ENCODE measurements at regions not wholly inside any gene's neighbourhood (a gene's known extent, or its start where the extent isn't known, plus 50 kb on each side); places are given as distances from the start of the nearest gene placed in this dataset.
A peak's percentile ranks its signal among the peaks of the same experiment; 100 is the strongest.

DNA sequence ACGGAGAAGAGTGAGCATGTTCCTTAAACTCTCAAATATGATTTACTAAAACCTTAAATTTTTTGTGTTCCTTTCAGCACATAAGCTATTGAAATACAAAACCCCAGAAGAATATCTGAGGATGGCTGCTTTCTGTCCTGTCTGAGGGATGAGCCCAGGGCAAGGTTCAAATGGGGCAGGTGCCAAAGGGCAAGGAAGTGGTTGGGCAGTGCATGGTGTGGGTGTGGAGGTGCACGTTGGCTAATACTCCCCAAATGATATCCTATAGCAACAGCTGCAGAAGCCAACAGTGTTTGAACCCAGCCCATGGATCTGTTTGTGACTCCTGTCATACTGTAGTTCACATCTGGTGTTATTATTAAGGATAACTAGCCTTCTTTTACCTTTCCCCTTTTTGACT, 183.0 kb downstream of the CDCA7 start:
- no peaks in the 10 kb centered on the region for H3K4me1 ChIP-seq (ENCODE audit: control insufficient read depth in 2 of 2, insufficient read depth in 2 of 2, low read length in 2 of 2)

GRCh38 chr2:173539615-173540014, 184.9 kb downstream of the CDCA7 start:
- Mint-ChIP-seq H3K9me3 (peaks cover 0 to 5% (median 2%) of the 10 kb centered on the region in 11 donors), H3K27me3 (peaks cover 11 to 37% (median 24%) of the 10 kb centered on the region in 5 donors), H3K4me1 (no peaks in the 10 kb centered on the region), H3K36me3 (no peaks in the 10 kb centered on the region), H3K27ac (no peak overlapping the region), H3K4me3 (no peak overlapping the region)
- DNase-seq = no peak
- Histone ChIP-seq H3K27me3 (ENCODE audit: control insufficient read depth in 2 of 2, insufficient read depth in 2 of 2, low read length in 2 of 2) (peaks cover 0 to 3% of the 10 kb centered on the region in 2 donors), H3K4me3 (ENCODE audit: low read length) (no peak overlapping the region), H3K36me3 (ENCODE audit: control insufficient read depth in 2 of 3, insufficient read depth in 3 of 3, low read length in 3 of 3) (no peaks in the 10 kb centered on the region), H3K4me1 (ENCODE audit: control insufficient read depth in 2 of 2, insufficient read depth in 2 of 2, low read length in 2 of 2) (no peaks in the 10 kb centered on the region), H3K27ac (ENCODE audit: low read depth, low read length) (no peak overlapping the region), H3K9me3 (ENCODE audit: control insufficient read depth in 2 of 3, low read length in 3 of 3) (no peaks in the 10 kb centered on the region)
- intact Hi-C loops (cut with micrococcal nuclease) = no loop called here
- POLR2A ChIA-PET = interaction anchor here (0.7 kb wide), 1 partner anchor 186 kb away, joined by 3 read pairs; no protein-coding TSS in a partner anchor
- ATAC-seq = no peak
- CTCF ChIA-PET = no interaction called here

More for the DNA sequence above, 183.0 kb downstream of the CDCA7 start:
- Mint-ChIP-seq H3K27ac (no peak overlapping the region), H3K9me3 (peaks cover 0 to 20% (median 7%) of the 10 kb centered on the region in 11 donors), H3K36me3 (no peaks in the 10 kb centered on the region), H3K27me3 (peaks cover 12 to 42% (median 32%) of the 10 kb centered on the region in 5 donors), H3K4me1 (no peaks in the 10 kb centered on the region), H3K4me3 (no peak overlapping the region)
- intact Hi-C loops (cut with micrococcal nuclease) = no loop called here
- H3K4me3 ChIP-seq (ENCODE audit: low read length) = no peak overlapping the region
- ATAC-seq = no peak
- no peaks in the 10 kb centered on the region for H3K9me3 ChIP-seq (ENCODE audit: control insufficient read depth in 2 of 3, low read length in 3 of 3)
- CTCF ChIA-PET = no interaction called here
- no peaks in the 10 kb centered on the region for H3K36me3 ChIP-seq (ENCODE audit: control insufficient read depth in 2 of 3, insufficient read depth in 3 of 3, low read length in 3 of 3)
- DNase-seq = no peak
- POLR2A ChIA-PET = no interaction called here
- no peak overlapping the region for H3K27ac ChIP-seq (ENCODE audit: low read depth, low read length)
- H3K27me3 ChIP-seq (ENCODE audit: control insufficient read depth in 2 of 2, insufficient read depth in 2 of 2, low read length in 2 of 2) = peaks cover 0 to 3% of the 10 kb centered on the region in 2 donors

DNA sequence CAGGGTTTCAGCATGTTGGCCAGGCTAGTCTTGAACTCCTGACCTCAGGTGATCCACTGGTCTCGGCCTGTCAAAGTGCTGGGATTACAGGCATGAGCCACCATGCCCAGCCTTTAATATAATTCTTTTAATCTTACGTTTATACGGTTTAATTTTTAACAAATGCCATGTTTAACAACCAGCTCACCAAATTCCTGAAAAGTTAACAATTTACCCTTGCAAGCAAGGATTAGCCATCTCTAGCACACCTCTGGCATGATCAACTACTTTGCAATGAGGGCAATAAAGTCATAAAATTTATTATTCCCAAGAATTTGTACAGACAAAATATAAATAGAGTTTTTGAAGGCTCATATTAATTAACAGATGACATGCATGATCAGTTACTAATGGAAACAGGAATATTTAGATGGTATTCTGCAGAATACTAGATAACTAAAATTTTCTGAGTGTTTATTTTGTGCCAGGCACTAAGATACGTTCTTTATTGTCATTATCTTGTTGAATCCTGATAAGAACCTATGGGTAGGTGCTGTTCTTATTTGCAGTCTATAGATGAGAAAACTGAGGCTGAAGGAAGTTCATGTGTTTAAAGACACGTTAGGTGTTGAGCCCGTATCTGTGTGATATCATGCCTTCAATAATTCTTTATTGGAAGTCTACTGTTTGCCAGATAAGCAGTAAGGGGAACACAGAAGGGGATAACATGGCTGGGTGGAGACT, 190.1 kb downstream of the CDCA7 start:
- peaks cover 0 to 3% (median 0%) of the 10 kb centered on the region in 7 donors for H3K4me1 Mint-ChIP-seq
- H3K27me3 Mint-ChIP-seq = peaks cover 13 to 31% (median 26%) of the 10 kb centered on the region in 5 donors
- no peaks in the 10 kb centered on the region for H3K4me1 ChIP-seq (ENCODE audit: control insufficient read depth in 2 of 2, insufficient read depth in 2 of 2, low read length in 2 of 2)
- H3K4me3 Mint-ChIP-seq = no peak overlapping the region
- peaks cover 0 to 4% (median 0%) of the 10 kb centered on the region in 11 donors for H3K9me3 Mint-ChIP-seq
- H3K4me3 ChIP-seq (ENCODE audit: low read length) = no peak overlapping the region
- intact Hi-C loops (cut with micrococcal nuclease) = no loop called here
- no peaks in the 10 kb centered on the region for H3K9me3 ChIP-seq (ENCODE audit: control insufficient read depth in 2 of 3, low read length in 3 of 3)
- CTCF ChIA-PET = no interaction called here
- no peaks in the 10 kb centered on the region for H3K36me3 Mint-ChIP-seq
- no peak for ATAC-seq
- POLR2A ChIA-PET = no interaction called here
- H3K27ac ChIP-seq (ENCODE audit: low read depth, low read length) = no peak overlapping the region
- H3K27me3 ChIP-seq (ENCODE audit: control insufficient read depth in 2 of 2, insufficient read depth in 2 of 2, low read length in 2 of 2) = no peaks in the 10 kb centered on the region
- DNase-seq = no peak
- no peaks in the 10 kb centered on the region for H3K36me3 ChIP-seq (ENCODE audit: control insufficient read depth in 2 of 3, insufficient read depth in 3 of 3, low read length in 3 of 3)
- no peak overlapping the region for H3K27ac Mint-ChIP-seq

DNA sequence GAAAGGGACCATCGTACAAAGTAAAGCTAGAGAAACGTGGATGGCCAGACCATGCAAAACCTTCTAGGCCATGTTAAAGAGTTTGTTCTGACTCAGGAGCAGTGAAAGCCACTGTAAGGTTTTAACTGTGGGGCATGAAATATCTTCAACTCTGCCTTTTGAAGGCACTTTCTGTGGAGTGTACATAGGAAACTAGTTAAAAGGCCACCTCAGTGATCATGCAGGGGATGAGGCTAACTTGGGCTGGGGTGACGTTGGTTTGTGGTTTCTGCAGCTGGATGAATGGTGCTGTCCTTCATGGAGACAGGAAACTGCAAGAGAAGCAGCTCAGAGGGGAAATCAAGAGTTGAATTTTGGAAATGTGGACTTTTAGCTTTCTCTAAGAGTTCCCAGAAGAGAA, 190.7 kb downstream of the CDCA7 start:
- intact Hi-C loops (cut with micrococcal nuclease) = no loop called here
- Mint-ChIP-seq H3K4me3 (no peak overlapping the region), H3K27ac (no peak overlapping the region), H3K27me3 (peaks cover 9 to 33% (median 24%) of the 10 kb centered on the region in 5 donors), H3K9me3 (peaks cover 0 to 6% (median 0%) of the 10 kb centered on the region in 11 donors), H3K4me1 (peaks cover 0 to 3% (median 0%) of the 10 kb centered on the region in 7 donors), H3K36me3 (no peaks in the 10 kb centered on the region)
- H3K4me1 ChIP-seq (ENCODE audit: control insufficient read depth in 2 of 2, insufficient read depth in 2 of 2, low read length in 2 of 2) = no peaks in the 10 kb centered on the region
- DNase-seq (no peak), ATAC-seq (no peak)
- ChIA-PET CTCF (no interaction called here), POLR2A (no interaction called here)
- H3K36me3 ChIP-seq (ENCODE audit: control insufficient read depth in 2 of 3, insufficient read depth in 3 of 3, low read length in 3 of 3) = no peaks in the 10 kb centered on the region
- H3K4me3 ChIP-seq (ENCODE audit: low read length) = no peak overlapping the region
- H3K27ac ChIP-seq (ENCODE audit: low read depth, low read length) = no peak overlapping the region
- H3K27me3 ChIP-seq (ENCODE audit: control insufficient read depth in 2 of 2, insufficient read depth in 2 of 2, low read length in 2 of 2) = no peaks in the 10 kb centered on the region
- H3K9me3 ChIP-seq (ENCODE audit: control insufficient read depth in 2 of 3, low read length in 3 of 3) = no peaks in the 10 kb centered on the region

DNA sequence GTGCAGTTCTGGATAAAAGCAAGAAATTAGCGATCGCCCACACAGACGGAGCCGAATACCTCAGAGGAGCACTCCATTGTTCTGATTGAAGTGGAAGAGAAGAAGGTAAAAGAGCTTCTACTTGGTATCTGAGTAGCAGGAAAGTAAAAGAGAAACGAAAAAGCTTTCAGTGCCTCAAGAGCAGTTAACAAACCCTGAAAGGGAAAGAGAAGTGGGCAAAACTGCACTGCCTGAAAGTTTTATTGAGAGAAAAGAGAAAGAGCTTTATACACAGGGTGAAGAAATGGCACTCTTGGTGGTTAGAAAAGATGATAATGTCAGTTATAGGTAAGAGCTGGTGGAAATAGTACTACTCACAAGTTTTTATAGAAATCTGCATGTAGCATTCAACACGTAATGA, 192.8 kb downstream of the CDCA7 start:
- no peak for DNase-seq
- Histone ChIP-seq H3K27me3 (ENCODE audit: control insufficient read depth in 2 of 2, insufficient read depth in 2 of 2, low read length in 2 of 2) (no peaks in the 10 kb centered on the region), H3K4me3 (ENCODE audit: low read length) (no peak overlapping the region), H3K9me3 (ENCODE audit: control insufficient read depth in 2 of 3, low read length in 3 of 3) (no peaks in the 10 kb centered on the region), H3K4me1 (ENCODE audit: control insufficient read depth in 2 of 2, insufficient read depth in 2 of 2, low read length in 2 of 2) (no peaks in the 10 kb centered on the region), H3K27ac (ENCODE audit: low read depth, low read length) (no peak overlapping the region), H3K36me3 (ENCODE audit: control insufficient read depth in 2 of 3, insufficient read depth in 3 of 3, low read length in 3 of 3) (no peaks in the 10 kb centered on the region)
- Mint-ChIP-seq H3K36me3 (no peaks in the 10 kb centered on the region), H3K4me3 (no peak overlapping the region), H3K27me3 (peaks cover 21 to 44% (median 30%) of the 10 kb centered on the region in 5 donors), H3K4me1 (peaks cover 0 to 3% (median 0%) of the 10 kb centered on the region in 7 donors), H3K9me3 (peaks cover 0 to 14% (median 2%) of the 10 kb centered on the region in 11 donors), H3K27ac (peak overlapping the region in 1 of 9 donors; percentile 39)
- intact Hi-C loops (cut with micrococcal nuclease) = no loop called here
- ChIA-PET CTCF (no interaction called here), POLR2A (no interaction called here)
- no peak for ATAC-seq

GRCh38 chr2:173550143-173550542, 195.5 kb downstream of the CDCA7 start:
- Mint-ChIP-seq H3K4me3 (no peak overlapping the region), H3K9me3 (peaks cover 0 to 14% (median 2%) of the 10 kb centered on the region in 11 donors), H3K4me1 (peaks cover 0 to 3% (median 0%) of the 10 kb centered on the region in 7 donors), H3K27ac (no peak overlapping the region), H3K36me3 (no peaks in the 10 kb centered on the region), H3K27me3 (peaks cover 23 to 42% (median 26%) of the 10 kb centered on the region in 5 donors)
- DNase-seq (no peak), ATAC-seq (no peak)
- no peaks in the 10 kb centered on the region for H3K27me3 ChIP-seq (ENCODE audit: control insufficient read depth in 2 of 2, insufficient read depth in 2 of 2, low read length in 2 of 2)
- no peak overlapping the region for H3K4me3 ChIP-seq (ENCODE audit: low read length)
- no peaks in the 10 kb centered on the region for H3K9me3 ChIP-seq (ENCODE audit: control insufficient read depth in 2 of 3, low read length in 3 of 3)
- H3K36me3 ChIP-seq (ENCODE audit: control insufficient read depth in 2 of 3, insufficient read depth in 3 of 3, low read length in 3 of 3) = no peaks in the 10 kb centered on the region
- intact Hi-C loops (cut with micrococcal nuclease) = no loop called here
- POLR2A ChIA-PET = no interaction called here
- no peak overlapping the region for H3K27ac ChIP-seq (ENCODE audit: low read depth, low read length)
- H3K4me1 ChIP-seq (ENCODE audit: control insufficient read depth in 2 of 2, insufficient read depth in 2 of 2, low read length in 2 of 2) = no peaks in the 10 kb centered on the region
- CTCF ChIA-PET = interaction anchor here (0.6 kb wide), 1 partner anchor 716 kb away, joined by 4 read pairs; no protein-coding TSS in a partner anchor

- DNase-seq = no peak
- CTCF ChIA-PET = no interaction called here
Measured at GRCh38 chr2:173552531-173552930, 197.9 kb downstream of the CDCA7 start.

More at GRCh38 chr2:173552531-173552930, 197.9 kb downstream of the CDCA7 start:
- Mint-ChIP-seq H3K36me3 (no peaks in the 10 kb centered on the region), H3K4me1 (no peaks in the 10 kb centered on the region), H3K27me3 (peaks cover 22 to 48% (median 35%) of the 10 kb centered on the region in 5 donors), H3K27ac (no peak overlapping the region), H3K9me3 (peaks cover 0 to 14% (median 2%) of the 10 kb centered on the region in 11 donors), H3K4me3 (no peak overlapping the region)
- no peaks in the 10 kb centered on the region for H3K27me3 ChIP-seq (ENCODE audit: control insufficient read depth in 2 of 2, insufficient read depth in 2 of 2, low read length in 2 of 2)
- no peaks in the 10 kb centered on the region for H3K4me1 ChIP-seq (ENCODE audit: control insufficient read depth in 2 of 2, insufficient read depth in 2 of 2, low read length in 2 of 2)
- POLR2A ChIA-PET = no interaction called here
- H3K4me3 ChIP-seq (ENCODE audit: low read length) = no peak overlapping the region
- ATAC-seq = no peak
- intact Hi-C loops (cut with micrococcal nuclease) = no loop called here
- H3K9me3 ChIP-seq (ENCODE audit: control insufficient read depth in 2 of 3, low read length in 3 of 3) = no peaks in the 10 kb centered on the region
- H3K36me3 ChIP-seq (ENCODE audit: control insufficient read depth in 2 of 3, insufficient read depth in 3 of 3, low read length in 3 of 3) = no peaks in the 10 kb centered on the region
- no peak overlapping the region for H3K27ac ChIP-seq (ENCODE audit: low read depth, low read length)

Measured in naive thymus-derived CD4-positive, alpha-beta T cell (primary cell).